IMR-90 (cell line): ENCODE measurements at regions not wholly inside any gene's neighbourhood (a gene's known extent, or its start where the extent isn't known, plus 50 kb on each side); places are given as distances from the start of the nearest gene placed in this dataset.

Source experiments
- ATAC-seq: fragments of 200-7000 bp; cut with Tn5 transposase; 2 replicates; pipeline ENCODE4 v1.9.1; 2020; ENCODE audit warnings: low read depth, mild to moderate bottlenecking, moderate library complexity
- BruUV-seq: library from RNA; stranded (reverse); fragments of 400-500 nt; replicated peaks from 2 replicates; lab custom pipeline; 2021; lab: Mats Ljungman, UMichigan
- CTCF ChIA-PET: fragments of 300-600 bp; formaldehyde crosslinking; extraction: SDS; loops from one replicate; lab custom pipeline; 2021; ENCODE audit warnings: antibody characterized with exemption; lab: Yijun Ruan, JAX
- POLR2A ChIA-PET: fragments of 300-600 bp; sonication (Branson Sonifier 250); formaldehyde crosslinking; loops from one replicate; lab custom pipeline; 2022; ENCODE audit warnings: antibody characterized with exemption; ENCODE audit not compliant: unreplicated experiment; lab: Charles Lee
- DNase-seq: peaks from one replicate; pipeline ENCODE4 v3.0.0; 2013
- H2AFZ ChIP-seq: replicated peaks from 2 replicates; pipeline ENCODE3; 2013; ENCODE audit warnings: low read length, mild to moderate bottlenecking; ENCODE audit not compliant: poor library complexity
- H2AK5ac ChIP-seq: 2 replicates; pipeline ENCODE4 v1.6.1; 2013; ENCODE audit warnings: low read depth, low read length, inconsistent platforms
- H2AK9ac ChIP-seq: replicated peaks from 2 replicates; pipeline ENCODE3; 2013; ENCODE audit warnings: mild to moderate bottlenecking, low read depth, low read length, moderate library complexity; ENCODE audit not compliant: poor library complexity
- H2BK120ac ChIP-seq: 2 replicates; pipeline ENCODE4 v1.6.1; 2013; ENCODE audit warnings: low read depth, low read length, inconsistent platforms
- H2BK15ac ChIP-seq: 3 replicates; pipeline ENCODE4 v1.6.1; 2013; ENCODE audit warnings: low read depth, low read length, inconsistent platforms
- H2BK20ac ChIP-seq: 2 replicates; pipeline ENCODE4 v1.6.1; 2013; ENCODE audit warnings: low read depth, mild to moderate bottlenecking, inconsistent platforms, low read length, moderate library complexity
- H2BK5ac ChIP-seq: 2 replicates; pipeline ENCODE4 v1.6.1; 2013; ENCODE audit warnings: mild to moderate bottlenecking, low read depth, low read length, inconsistent platforms; ENCODE audit not compliant: poor library complexity, severe bottlenecking
- H3K14ac ChIP-seq: replicated peaks from 2 replicates; pipeline ENCODE4 v1.6.1; 2013; ENCODE audit warnings: low read depth, low read length, inconsistent platforms
- H3K18ac ChIP-seq: 2 replicates; pipeline ENCODE4 v1.6.1; 2013; ENCODE audit warnings: low read depth, low read length, control low read depth
- H3K23ac ChIP-seq: 2 replicates; pipeline ENCODE4 v1.6.1; 2013; ENCODE audit warnings: low read depth, low read length, inconsistent platforms
- H3K27ac ChIP-seq: 2 replicates; pipeline ENCODE4 v1.5.1; 2013; ENCODE audit warnings: mild to moderate bottlenecking, control low read depth, low read length; ENCODE audit not compliant: insufficient read depth
- H3K27me3 ChIP-seq: 2 replicates; pipeline ENCODE4 v1.6.1; 2013; ENCODE audit warnings: low read length; ENCODE audit not compliant: control insufficient read depth, insufficient read depth
- H3K36me3 ChIP-seq: 2 replicates; pipeline ENCODE4 v1.6.1; 2013; ENCODE audit warnings: low read length, mixed read lengths; ENCODE audit not compliant: control insufficient read depth, insufficient read depth
- H3K4ac ChIP-seq: 2 replicates; pipeline ENCODE4 v1.6.1; 2013; ENCODE audit warnings: low read depth, low read length, inconsistent platforms
- H3K4me1 ChIP-seq: 2 replicates; pipeline ENCODE4 v1.6.1; 2013; ENCODE audit warnings: low read length, mixed read lengths; ENCODE audit not compliant: control insufficient read depth, insufficient read depth
- H3K4me2 ChIP-seq: 2 replicates; pipeline ENCODE4 v1.6.1; 2013; ENCODE audit warnings: low read depth, mild to moderate bottlenecking, control low read depth, low read length, moderate library complexity
- H3K4me3 ChIP-seq: 2 replicates; pipeline ENCODE4 v1.5.1; 2013; ENCODE audit warnings: low read depth, mild to moderate bottlenecking, control low read depth, low read length, moderate library complexity; ENCODE audit not compliant: insufficient read depth
- H3K56ac ChIP-seq: 2 replicates; pipeline ENCODE4 v1.6.1; 2013; ENCODE audit warnings: low read length, inconsistent platforms; ENCODE audit not compliant: insufficient read depth; ENCODE audit errors: extremely low read depth
- H3K79me1 ChIP-seq, 2 experiments: 2 replicates each; pipeline ENCODE4 v1.6.1; 2013; ENCODE audit warnings: low read length in 2 of 2, inconsistent platforms in 1 of 2, low read depth in 1 of 2
- H3K9ac ChIP-seq: 2 replicates; pipeline ENCODE4 v1.6.1; 2013; ENCODE audit warnings: low read depth, low read length, control low read depth
- H3K9me1 ChIP-seq: 2 replicates; pipeline ENCODE4 v1.6.1; 2013; ENCODE audit warnings: low read length, inconsistent platforms; ENCODE audit not compliant: insufficient read depth
- H3K9me3 ChIP-seq: 2 replicates; pipeline ENCODE4 v1.6.1; 2013; ENCODE audit warnings: low read length; ENCODE audit not compliant: control insufficient read depth, insufficient read depth
- H4K20me1 ChIP-seq: 2 replicates; pipeline ENCODE4 v1.6.1; 2013; ENCODE audit warnings: low read length, inconsistent platforms; ENCODE audit not compliant: insufficient read depth
- H4K5ac ChIP-seq: 2 replicates; pipeline ENCODE4 v1.6.1; 2013; ENCODE audit warnings: mild to moderate bottlenecking, low read depth, low read length, control low read depth
- H4K8ac ChIP-seq, 2 experiments: 2 replicates each; pipeline ENCODE4 v1.6.1; 2013; ENCODE audit warnings: low read depth in 2 of 2, low read length in 2 of 2, control low read depth in 1 of 2, inconsistent platforms in 1 of 2
- H4K91ac ChIP-seq: 2 replicates; pipeline ENCODE4 v1.6.1; 2013; ENCODE audit warnings: low read depth, low read length, inconsistent platforms; ENCODE audit not compliant: insufficient read depth
- CHD1 ChIP-seq: IDR thresholded peaks from 2 replicates; pipeline ENCODE4 v1.6.1; 2012; ENCODE audit warnings: low read depth, low read length, improper control_type of control experiment
- MAFK ChIP-seq: IDR thresholded peaks from 2 replicates; pipeline ENCODE4 v1.6.1; 2012; ENCODE audit warnings: low read depth, low read length, improper control_type of control experiment
- MXI1 ChIP-seq: IDR thresholded peaks from 2 replicates; pipeline ENCODE4 v1.6.1; 2012; ENCODE audit warnings: low read depth, mild to moderate bottlenecking, low read length, moderate library complexity, borderline replicate concordance
- POLR2A ChIP-seq: IDR thresholded peaks from 2 replicates; pipeline ENCODE4 v1.6.1; 2012; ENCODE audit warnings: mild to moderate bottlenecking, low read depth, low read length
- RCOR1 ChIP-seq: IDR thresholded peaks from 2 replicates; pipeline ENCODE4 v1.6.1; 2012; ENCODE audit warnings: mild to moderate bottlenecking, low read length, improper control_type of control experiment; ENCODE audit not compliant: insufficient replicate concordance
- RFX5 ChIP-seq: IDR thresholded peaks from 2 replicates; pipeline ENCODE4 v1.8.0; 2012; ENCODE audit warnings: low read depth, mild to moderate bottlenecking, low read length, moderate library complexity
- SMC3 ChIP-seq: fragments of 150-350 bp; IDR thresholded peaks from 2 replicates; pipeline ENCODE4 v1.6.1; 2016; ENCODE audit warnings: low read depth, mild to moderate bottlenecking, antibody characterized with exemption, low read length, moderate library complexity
- dilution Hi-C: fragments of 300-500 bp; cut with HindIII; formaldehyde crosslinking; loops from one replicate; pipeline ENCODE4 v1.14.3; 2018; ENCODE audit warnings: low sequenced_read_pairs; ENCODE audit not compliant: unreplicated experiment
- in situ Hi-C: fragments of 300-500 bp; cut with MboI; formaldehyde crosslinking; loops from 3 replicates; pipeline ENCODE4 v1.14.3; 2019; ENCODE audit warnings: low sequenced_read_pairs, inconsistent platforms, mixed read lengths
- intact Hi-C: fragments of 100-400 bp; cut with micrococcal nuclease; formaldehyde crosslinking; loops from 2 replicates; pipeline ENCODE4 v1.10.0; 2022

DNA sequence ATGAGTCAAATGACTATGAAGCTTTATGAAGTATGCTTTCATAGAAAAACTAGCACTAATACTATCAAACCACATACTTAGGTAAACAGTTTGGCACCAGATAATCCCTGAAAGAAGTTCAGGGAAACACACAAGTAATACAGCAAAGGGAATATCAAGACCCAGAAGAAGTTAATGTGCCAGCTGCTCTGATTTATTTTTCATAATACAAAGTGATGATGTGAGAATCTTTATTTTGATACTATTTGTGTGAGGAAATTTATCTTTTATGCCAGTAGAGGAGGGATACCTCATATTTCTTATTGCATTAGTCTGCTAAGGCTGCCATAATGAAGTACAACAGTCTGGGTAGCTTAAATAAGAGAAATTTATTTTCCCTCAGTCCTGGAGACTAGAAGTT lies 67.7 kb upstream of the ANO3 start:
- H3K36me3 ChIP-seq = no peaks in the 10 kb centered on the region
- dilution Hi-C loops (no loop called here), intact Hi-C loops (no loop called here), in situ Hi-C loops (no loop called here)
- H2BK15ac ChIP-seq = no peak overlapping the region
- H3K4me1 ChIP-seq = no peaks in the 10 kb centered on the region
- no peak overlapping the region for H2AK9ac ChIP-seq
- H4K20me1 ChIP-seq = no peaks in the 10 kb centered on the region
- no peak overlapping the region for H3K4ac ChIP-seq
- no peaks in the 10 kb centered on the region for H3K9me1 ChIP-seq
- no peak overlapping the region for H2BK20ac ChIP-seq
- ATAC-seq (no peak), DNase-seq (no peak)
- no peak overlapping the region for H3K4me3 ChIP-seq
- H3K56ac ChIP-seq = no peak overlapping the region
- no peak overlapping the region for H2AK5ac ChIP-seq
- H2AFZ ChIP-seq = no peak overlapping the region
- no peak overlapping the region for H3K23ac ChIP-seq
- no TSS peak for BruUV-seq
- no peak overlapping the region for H3K4me2 ChIP-seq
- H3K27me3 ChIP-seq = no peaks in the 10 kb centered on the region
- no peak overlapping the region for H3K14ac ChIP-seq
- TF ChIP-seq RCOR1 (no peak), MAFK (no peak), POLR2A (no peak), SMC3 (no peak), CHD1 (no peak), RFX5 (no peak), MXI1 (no peak)
- no peak overlapping the region for H4K5ac ChIP-seq
- H3K79me1 ChIP-seq = no peaks in the 10 kb centered on the region
- POLR2A ChIA-PET = no interaction called here
- no peak overlapping the region for H3K18ac ChIP-seq
- no peak overlapping the region for H4K8ac ChIP-seq
- no peak overlapping the region for H2BK120ac ChIP-seq
- H4K91ac ChIP-seq = no peak overlapping the region
- H3K27ac ChIP-seq = no peak overlapping the region
- H3K9ac ChIP-seq = no peak overlapping the region
- CTCF ChIA-PET = interaction anchor here (0.7 to 1.2 kb wide), 2 partner anchors 20 to 282 kb away, joined by 3 read pairs; no protein-coding TSS in a partner anchor
- H2BK5ac ChIP-seq = no peak overlapping the region
- H3K9me3 ChIP-seq = no peaks in the 10 kb centered on the region
